Lower lobe of right lung (tissue), 2 donors: ENCODE measurements at regions not wholly inside any gene's neighbourhood (a gene's known extent, or its start where the extent isn't known, plus 50 kb on each side); places are given as distances from the start of the nearest gene placed in this dataset.

Experiments used
- ATAC-seq, 2 donors: fragments of 200-7000 bp; cut with Tn5 transposase; one replicate each; pipeline ENCODE4 v1.9.1; 2020 to 2022; ENCODE audit warnings: mild to moderate bottlenecking in 2 of 2, moderate library complexity in 2 of 2
- DNase-seq: peaks from one replicate; pipeline ENCODE4 v3.0.0-alpha.2; 2020
- H3K27ac ChIP-seq: fragments of 200-600 bp; one replicate; pipeline ENCODE4 v1.8.0; 2022
- H3K27me3 ChIP-seq: fragments of 200-600 bp; one replicate; pipeline ENCODE4 v1.8.0; 2022; ENCODE audit warnings: low read depth
- H3K36me3 ChIP-seq: fragments of 200-600 bp; one replicate; pipeline ENCODE4 v1.8.0; 2022; ENCODE audit warnings: mild to moderate bottlenecking
- H3K4me1 ChIP-seq: fragments of 200-600 bp; one replicate; pipeline ENCODE4 v1.8.0; 2022
- H3K4me3 ChIP-seq: fragments of 200-600 bp; one replicate; pipeline ENCODE4 v1.8.0; 2022; ENCODE audit warnings: mild to moderate bottlenecking
- H3K9me3 ChIP-seq: fragments of 200-600 bp; one replicate; pipeline ENCODE4 v1.8.0; 2022
- CTCF ChIP-seq: fragments of 200-600 bp; IDR thresholded peaks from one replicate; pipeline ENCODE4 v1.8.0; 2022; ENCODE audit warnings: antibody characterized with exemption, mild to moderate bottlenecking
- intact Hi-C: fragments of 100-400 bp; cut with DNase I; formaldehyde crosslinking; loops from one replicate; pipeline ENCODE4 v1.11.0; 2022
- donor health status: DM: no; HTN: yes; CAD: no; lungs with severe emphysema.

- DNase-seq (no peak), ATAC-seq (no peak)
- Histone ChIP-seq H3K27me3 (no peaks in the 10 kb centered on the region), H3K27ac (no peak overlapping the region), H3K4me1 (no peaks in the 10 kb centered on the region), H3K4me3 (no peak overlapping the region), H3K9me3 (no peaks in the 10 kb centered on the region), H3K36me3 (no peaks in the 10 kb centered on the region)
- no peak for TF ChIP-seq CTCF
- intact Hi-C loops: no loop called here
Observed at GRCh38 chr2:67701011-67701410, 303.9 kb downstream of the ETAA1 start.

- DNase-seq: no peak
- H3K27ac ChIP-seq: no peak overlapping the region
- no peak for ATAC-seq
- no peaks in the 10 kb centered on the region for H3K9me3 ChIP-seq
- no peaks in the 10 kb centered on the region for H3K4me1 ChIP-seq
- intact Hi-C loops: no loop called here
- H3K27me3 ChIP-seq: no peaks in the 10 kb centered on the region
- no peak for TF ChIP-seq CTCF
- H3K4me3 ChIP-seq: no peak overlapping the region
- no peaks in the 10 kb centered on the region for H3K36me3 ChIP-seq
Observed at GRCh38 chr2:67702284-67702683, 305.2 kb downstream of the ETAA1 start.

- intact Hi-C loops: no loop called here
- TF ChIP-seq CTCF: no peak
- Histone ChIP-seq H3K9me3 (no peaks in the 10 kb centered on the region), H3K27ac (no peak overlapping the region), H3K4me3 (no peak overlapping the region), H3K36me3 (no peaks in the 10 kb centered on the region), H3K4me1 (no peaks in the 10 kb centered on the region), H3K27me3 (no peaks in the 10 kb centered on the region)
- ATAC-seq: no peak
- DNase-seq: no peak
Observed at GRCh38 chr2:67702937-67703336, 305.8 kb downstream of the ETAA1 start.

GRCh38 chr2:67706082-67706481 lies 308.9 kb downstream of the ETAA1 start:
- no peak for DNase-seq
- Histone ChIP-seq H3K4me3 (no peak overlapping the region), H3K9me3 (no peaks in the 10 kb centered on the region), H3K27ac (no peak overlapping the region), H3K27me3 (no peaks in the 10 kb centered on the region), H3K36me3 (no peaks in the 10 kb centered on the region), H3K4me1 (no peaks in the 10 kb centered on the region)
- ATAC-seq: no peak
- intact Hi-C loops: no loop called here
- no peak for TF ChIP-seq CTCF

GRCh38 chr2:67707896-67708295 lies 310.8 kb downstream of the ETAA1 start:
- no peaks in the 10 kb centered on the region for H3K27me3 ChIP-seq
- intact Hi-C loops: no loop called here
- H3K4me1 ChIP-seq: no peaks in the 10 kb centered on the region
- no peaks in the 10 kb centered on the region for H3K36me3 ChIP-seq
- no peaks in the 10 kb centered on the region for H3K9me3 ChIP-seq
- H3K4me3 ChIP-seq: no peak overlapping the region
- no peak for ATAC-seq
- DNase-seq: no peak
- no peak overlapping the region for H3K27ac ChIP-seq
- no peak for TF ChIP-seq CTCF

- no peak for TF ChIP-seq CTCF
- intact Hi-C loops: no loop called here
- no peak for ATAC-seq
- Histone ChIP-seq H3K4me3 (no peak overlapping the region), H3K27ac (no peak overlapping the region), H3K4me1 (no peaks in the 10 kb centered on the region), H3K36me3 (no peaks in the 10 kb centered on the region), H3K27me3 (no peaks in the 10 kb centered on the region), H3K9me3 (no peaks in the 10 kb centered on the region)
- DNase-seq: no peak
Observed at GRCh38 chr2:67709835-67710234, 312.7 kb downstream of the ETAA1 start.
